IMR-90 (cell line): ENCODE measurements at regions not wholly inside any gene's neighbourhood (a gene's known extent, or its start where the extent isn't known, plus 50 kb on each side); places are given as distances from the start of the nearest gene placed in this dataset.

Experiments
- ATAC-seq: fragments of 200-7000 bp; cut with Tn5 transposase; 2 replicates; pipeline ENCODE4 v1.9.1; 2020; ENCODE audit warnings: low read depth, mild to moderate bottlenecking, moderate library complexity
- BruUV-seq: library from RNA; stranded (reverse); fragments of 400-500 nt; replicated peaks from 2 replicates; lab custom pipeline; 2021; lab: Mats Ljungman, UMichigan
- CTCF ChIA-PET: fragments of 300-600 bp; formaldehyde crosslinking; extraction: SDS; loops from one replicate; lab custom pipeline; 2021; ENCODE audit warnings: antibody characterized with exemption; lab: Yijun Ruan, JAX
- POLR2A ChIA-PET: fragments of 300-600 bp; sonication (Branson Sonifier 250); formaldehyde crosslinking; loops from one replicate; lab custom pipeline; 2022; ENCODE audit warnings: antibody characterized with exemption; ENCODE audit not compliant: unreplicated experiment; lab: Charles Lee
- DNase-seq: peaks from one replicate; pipeline ENCODE4 v3.0.0; 2013
- H2AFZ ChIP-seq: replicated peaks from 2 replicates; pipeline ENCODE3; 2013; ENCODE audit warnings: low read length, mild to moderate bottlenecking; ENCODE audit not compliant: poor library complexity
- H2AK5ac ChIP-seq: 2 replicates; pipeline ENCODE4 v1.6.1; 2013; ENCODE audit warnings: low read depth, low read length, inconsistent platforms
- H2AK9ac ChIP-seq: replicated peaks from 2 replicates; pipeline ENCODE3; 2013; ENCODE audit warnings: mild to moderate bottlenecking, low read depth, low read length, moderate library complexity; ENCODE audit not compliant: poor library complexity
- H2BK120ac ChIP-seq: 2 replicates; pipeline ENCODE4 v1.6.1; 2013; ENCODE audit warnings: low read depth, low read length, inconsistent platforms
- H2BK15ac ChIP-seq: 3 replicates; pipeline ENCODE4 v1.6.1; 2013; ENCODE audit warnings: low read depth, low read length, inconsistent platforms
- H2BK20ac ChIP-seq: 2 replicates; pipeline ENCODE4 v1.6.1; 2013; ENCODE audit warnings: low read depth, mild to moderate bottlenecking, inconsistent platforms, low read length, moderate library complexity
- H2BK5ac ChIP-seq: 2 replicates; pipeline ENCODE4 v1.6.1; 2013; ENCODE audit warnings: mild to moderate bottlenecking, low read depth, low read length, inconsistent platforms; ENCODE audit not compliant: poor library complexity, severe bottlenecking
- H3K14ac ChIP-seq: replicated peaks from 2 replicates; pipeline ENCODE4 v1.6.1; 2013; ENCODE audit warnings: low read depth, low read length, inconsistent platforms
- H3K18ac ChIP-seq: 2 replicates; pipeline ENCODE4 v1.6.1; 2013; ENCODE audit warnings: low read depth, low read length, control low read depth
- H3K23ac ChIP-seq: 2 replicates; pipeline ENCODE4 v1.6.1; 2013; ENCODE audit warnings: low read depth, low read length, inconsistent platforms
- H3K27ac ChIP-seq: 2 replicates; pipeline ENCODE4 v1.5.1; 2013; ENCODE audit warnings: mild to moderate bottlenecking, control low read depth, low read length; ENCODE audit not compliant: insufficient read depth
- H3K27me3 ChIP-seq: 2 replicates; pipeline ENCODE4 v1.6.1; 2013; ENCODE audit warnings: low read length; ENCODE audit not compliant: control insufficient read depth, insufficient read depth
- H3K36me3 ChIP-seq: 2 replicates; pipeline ENCODE4 v1.6.1; 2013; ENCODE audit warnings: low read length, mixed read lengths; ENCODE audit not compliant: control insufficient read depth, insufficient read depth
- H3K4ac ChIP-seq: 2 replicates; pipeline ENCODE4 v1.6.1; 2013; ENCODE audit warnings: low read depth, low read length, inconsistent platforms
- H3K4me1 ChIP-seq: 2 replicates; pipeline ENCODE4 v1.6.1; 2013; ENCODE audit warnings: low read length, mixed read lengths; ENCODE audit not compliant: control insufficient read depth, insufficient read depth
- H3K4me2 ChIP-seq: 2 replicates; pipeline ENCODE4 v1.6.1; 2013; ENCODE audit warnings: low read depth, mild to moderate bottlenecking, control low read depth, low read length, moderate library complexity
- H3K4me3 ChIP-seq: 2 replicates; pipeline ENCODE4 v1.5.1; 2013; ENCODE audit warnings: low read depth, mild to moderate bottlenecking, control low read depth, low read length, moderate library complexity; ENCODE audit not compliant: insufficient read depth
- H3K56ac ChIP-seq: 2 replicates; pipeline ENCODE4 v1.6.1; 2013; ENCODE audit warnings: low read length, inconsistent platforms; ENCODE audit not compliant: insufficient read depth; ENCODE audit errors: extremely low read depth
- H3K79me1 ChIP-seq, 2 experiments: 2 replicates each; pipeline ENCODE4 v1.6.1; 2013; ENCODE audit warnings: low read length in 2 of 2, inconsistent platforms in 1 of 2, low read depth in 1 of 2
- H3K9ac ChIP-seq: 2 replicates; pipeline ENCODE4 v1.6.1; 2013; ENCODE audit warnings: low read depth, low read length, control low read depth
- H3K9me1 ChIP-seq: 2 replicates; pipeline ENCODE4 v1.6.1; 2013; ENCODE audit warnings: low read length, inconsistent platforms; ENCODE audit not compliant: insufficient read depth
- H3K9me3 ChIP-seq: 2 replicates; pipeline ENCODE4 v1.6.1; 2013; ENCODE audit warnings: low read length; ENCODE audit not compliant: control insufficient read depth, insufficient read depth
- H4K20me1 ChIP-seq: 2 replicates; pipeline ENCODE4 v1.6.1; 2013; ENCODE audit warnings: low read length, inconsistent platforms; ENCODE audit not compliant: insufficient read depth
- H4K5ac ChIP-seq: 2 replicates; pipeline ENCODE4 v1.6.1; 2013; ENCODE audit warnings: mild to moderate bottlenecking, low read depth, low read length, control low read depth
- H4K8ac ChIP-seq, 2 experiments: 2 replicates each; pipeline ENCODE4 v1.6.1; 2013; ENCODE audit warnings: low read depth in 2 of 2, low read length in 2 of 2, control low read depth in 1 of 2, inconsistent platforms in 1 of 2
- H4K91ac ChIP-seq: 2 replicates; pipeline ENCODE4 v1.6.1; 2013; ENCODE audit warnings: low read depth, low read length, inconsistent platforms; ENCODE audit not compliant: insufficient read depth
- BHLHE40 ChIP-seq: fragments of 150-350 bp; IDR thresholded peaks from 2 replicates; pipeline ENCODE4 v1.6.1; 2016; ENCODE audit warnings: mild to moderate bottlenecking, low read depth, low read length
- CEBPB ChIP-seq: IDR thresholded peaks from 2 replicates; pipeline ENCODE4 v1.6.1; 2012; ENCODE audit warnings: low read depth, low read length, improper control_type of control experiment
- CHD1 ChIP-seq: IDR thresholded peaks from 2 replicates; pipeline ENCODE4 v1.6.1; 2012; ENCODE audit warnings: low read depth, low read length, improper control_type of control experiment
- FOS ChIP-seq: fragments of 150-350 bp; IDR thresholded peaks from 2 replicates; pipeline ENCODE4 v1.6.1; 2016; ENCODE audit warnings: low read depth, low read length
- MAFK ChIP-seq: IDR thresholded peaks from 2 replicates; pipeline ENCODE4 v1.6.1; 2012; ENCODE audit warnings: low read depth, low read length, improper control_type of control experiment
- MAZ ChIP-seq: IDR thresholded peaks from 2 replicates; pipeline ENCODE4 v1.6.1; 2012; ENCODE audit warnings: low read depth, mild to moderate bottlenecking, low read length, improper control_type of control experiment, moderate library complexity, borderline replicate concordance
- MXI1 ChIP-seq: IDR thresholded peaks from 2 replicates; pipeline ENCODE4 v1.6.1; 2012; ENCODE audit warnings: low read depth, mild to moderate bottlenecking, low read length, moderate library complexity, borderline replicate concordance
- NFE2L2 ChIP-seq: fragments of 150-350 bp; IDR thresholded peaks from 2 replicates; pipeline ENCODE4 v1.6.1; 2016; ENCODE audit warnings: low read depth, mild to moderate bottlenecking, low read length
- POLR2A ChIP-seq: IDR thresholded peaks from 2 replicates; pipeline ENCODE4 v1.6.1; 2012; ENCODE audit warnings: mild to moderate bottlenecking, low read depth, low read length
- RAD21 ChIP-seq: IDR thresholded peaks from 2 replicates; pipeline ENCODE4 v1.6.1; 2012; ENCODE audit warnings: low read length, improper control_type of control experiment
- RCOR1 ChIP-seq: IDR thresholded peaks from 2 replicates; pipeline ENCODE4 v1.6.1; 2012; ENCODE audit warnings: mild to moderate bottlenecking, low read length, improper control_type of control experiment; ENCODE audit not compliant: insufficient replicate concordance
- RFX5 ChIP-seq: IDR thresholded peaks from 2 replicates; pipeline ENCODE4 v1.8.0; 2012; ENCODE audit warnings: low read depth, mild to moderate bottlenecking, low read length, moderate library complexity
- SMC3 ChIP-seq: fragments of 150-350 bp; IDR thresholded peaks from 2 replicates; pipeline ENCODE4 v1.6.1; 2016; ENCODE audit warnings: low read depth, mild to moderate bottlenecking, antibody characterized with exemption, low read length, moderate library complexity
- WGBS, 2 experiments: methylation state at CpG; one replicate each; pipeline versions ENCODE4 v1.1.5 to v1.1.7; 2013; ENCODE audit warnings: missing lambda C conversion rate in 2 of 2; ENCODE audit not compliant: insufficient read length in 1 of 2; ENCODE audit errors: extremely low coverage in 2 of 2; 5-methylcytosine and 5-hydroxymethylcytosine counted together
- dilution Hi-C: fragments of 300-500 bp; cut with HindIII; formaldehyde crosslinking; loops from one replicate; pipeline ENCODE4 v1.14.3; 2018; ENCODE audit warnings: low sequenced_read_pairs; ENCODE audit not compliant: unreplicated experiment
- in situ Hi-C: fragments of 300-500 bp; cut with MboI; formaldehyde crosslinking; loops from 3 replicates; pipeline ENCODE4 v1.14.3; 2019; ENCODE audit warnings: low sequenced_read_pairs, inconsistent platforms, mixed read lengths
- intact Hi-C: fragments of 100-400 bp; cut with micrococcal nuclease; formaldehyde crosslinking; loops from 2 replicates; pipeline ENCODE4 v1.10.0; 2022
- TF ChIP-seq, protein P1 (sequence below): fragments of 150-350 bp; IDR thresholded peaks from 2 replicates; pipeline ENCODE4 v1.6.1; 2017; ENCODE audit warnings: mild to moderate bottlenecking, antibody characterized with exemption, low read length, low read depth
- TF ChIP-seq, protein P2 (sequence below): conservative IDR thresholded peaks from 2 replicates; pipeline ENCODE4 v1.5.1; 2012; ENCODE audit warnings: mild to moderate bottlenecking, low read depth, low read length, improper control_type of control experiment
- TF ChIP-seq, protein P3 (sequence below): fragments of 150-350 bp; IDR thresholded peaks from 2 replicates; pipeline ENCODE4 v1.6.1; 2016; ENCODE audit warnings: low read depth, mild to moderate bottlenecking, low read length, moderate library complexity, borderline replicate concordance

DNA sequence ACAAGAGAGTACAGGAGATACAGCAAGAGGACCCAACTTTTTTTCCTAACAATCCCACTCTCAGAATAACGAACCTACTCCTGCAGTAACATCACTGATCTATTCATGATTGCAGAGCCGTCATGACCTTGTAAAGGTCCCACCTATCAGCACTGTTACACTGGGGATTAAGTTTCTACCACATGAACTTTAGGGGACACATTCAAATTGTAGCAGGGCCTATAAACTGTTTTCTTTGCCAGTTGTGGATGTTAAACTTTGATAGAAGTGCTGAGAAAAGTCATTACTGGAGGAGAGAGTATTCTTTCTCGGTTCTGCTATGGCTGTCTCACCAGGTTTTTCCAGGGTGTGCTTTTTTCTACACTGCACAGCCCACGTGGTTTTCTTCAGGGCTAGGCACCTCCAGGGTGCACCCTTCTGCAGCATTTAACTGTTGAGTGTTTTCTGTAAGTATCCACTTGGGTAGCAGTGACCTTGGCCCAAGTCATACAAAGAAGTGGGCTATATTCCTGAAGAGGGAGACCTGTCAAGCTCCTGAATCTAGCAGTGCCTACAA, 131.6 kb upstream of the AHR start:
- Histone ChIP-seq H3K4ac (no peak overlapping the region), H3K14ac (no peak overlapping the region), H2AK5ac (no peak overlapping the region), H3K9me3 (no peaks in the 10 kb centered on the region), H4K91ac (no peak overlapping the region), H4K5ac (no peak overlapping the region), H2BK15ac (no peak overlapping the region), H3K4me2 (no peak overlapping the region), H4K8ac (no peak overlapping the region), H3K27ac (no peak overlapping the region), H3K18ac (no peak overlapping the region), H3K36me3 (no peaks in the 10 kb centered on the region), H4K20me1 (no peaks in the 10 kb centered on the region), H2BK20ac (no peak overlapping the region), H3K56ac (no peak overlapping the region), H2BK120ac (no peak overlapping the region), H2AK9ac (no peak overlapping the region), H2AFZ (no peak overlapping the region), H2BK5ac (no peak overlapping the region), H3K4me3 (no peak overlapping the region), H3K9ac (no peak overlapping the region), H3K9me1 (no peaks in the 10 kb centered on the region), H3K27me3 (no peaks in the 10 kb centered on the region), H3K79me1 (no peaks in the 10 kb centered on the region), H3K23ac (no peak overlapping the region), H3K4me1 (no peaks in the 10 kb centered on the region)
- dilution Hi-C loops (no loop called here), intact Hi-C loops (no loop called here), in situ Hi-C loops (no loop called here)
- no TSS peak for BruUV-seq
- 100% methylated on average over 1 of the region's 4 CpGs; no CpG with 5 or more reads in 1 of the 2 experiments for WGBS, 2 experiments
- no peak for DNase-seq
- ATAC-seq: no peak
- ChIA-PET POLR2A (no interaction called here), CTCF (no interaction called here)
- TF ChIP-seq MXI1 (no peak), NFE2L2 (no peak), POLR2A (no peak), RCOR1 (no peak), BHLHE40 (no peak), MAZ (no peak), CHD1 (no peak), FOS (no peak), CEBPB (no peak), SMC3 (no peak), RAD21 (no peak), RFX5 (no peak), MAFK (no peak)
- TF ChIP-seq, protein P1, sequence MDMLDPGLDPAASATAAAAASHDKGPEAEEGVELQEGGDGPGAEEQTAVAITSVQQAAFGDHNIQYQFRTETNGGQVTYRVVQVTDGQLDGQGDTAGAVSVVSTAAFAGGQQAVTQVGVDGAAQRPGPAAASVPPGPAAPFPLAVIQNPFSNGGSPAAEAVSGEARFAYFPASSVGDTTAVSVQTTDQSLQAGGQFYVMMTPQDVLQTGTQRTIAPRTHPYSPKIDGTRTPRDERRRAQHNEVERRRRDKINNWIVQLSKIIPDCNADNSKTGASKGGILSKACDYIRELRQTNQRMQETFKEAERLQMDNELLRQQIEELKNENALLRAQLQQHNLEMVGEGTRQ: no peak
- TF ChIP-seq, protein P2, sequence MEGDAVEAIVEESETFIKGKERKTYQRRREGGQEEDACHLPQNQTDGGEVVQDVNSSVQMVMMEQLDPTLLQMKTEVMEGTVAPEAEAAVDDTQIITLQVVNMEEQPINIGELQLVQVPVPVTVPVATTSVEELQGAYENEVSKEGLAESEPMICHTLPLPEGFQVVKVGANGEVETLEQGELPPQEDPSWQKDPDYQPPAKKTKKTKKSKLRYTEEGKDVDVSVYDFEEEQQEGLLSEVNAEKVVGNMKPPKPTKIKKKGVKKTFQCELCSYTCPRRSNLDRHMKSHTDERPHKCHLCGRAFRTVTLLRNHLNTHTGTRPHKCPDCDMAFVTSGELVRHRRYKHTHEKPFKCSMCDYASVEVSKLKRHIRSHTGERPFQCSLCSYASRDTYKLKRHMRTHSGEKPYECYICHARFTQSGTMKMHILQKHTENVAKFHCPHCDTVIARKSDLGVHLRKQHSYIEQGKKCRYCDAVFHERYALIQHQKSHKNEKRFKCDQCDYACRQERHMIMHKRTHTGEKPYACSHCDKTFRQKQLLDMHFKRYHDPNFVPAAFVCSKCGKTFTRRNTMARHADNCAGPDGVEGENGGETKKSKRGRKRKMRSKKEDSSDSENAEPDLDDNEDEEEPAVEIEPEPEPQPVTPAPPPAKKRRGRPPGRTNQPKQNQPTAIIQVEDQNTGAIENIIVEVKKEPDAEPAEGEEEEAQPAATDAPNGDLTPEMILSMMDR: no peak
- TF ChIP-seq, protein P3, sequence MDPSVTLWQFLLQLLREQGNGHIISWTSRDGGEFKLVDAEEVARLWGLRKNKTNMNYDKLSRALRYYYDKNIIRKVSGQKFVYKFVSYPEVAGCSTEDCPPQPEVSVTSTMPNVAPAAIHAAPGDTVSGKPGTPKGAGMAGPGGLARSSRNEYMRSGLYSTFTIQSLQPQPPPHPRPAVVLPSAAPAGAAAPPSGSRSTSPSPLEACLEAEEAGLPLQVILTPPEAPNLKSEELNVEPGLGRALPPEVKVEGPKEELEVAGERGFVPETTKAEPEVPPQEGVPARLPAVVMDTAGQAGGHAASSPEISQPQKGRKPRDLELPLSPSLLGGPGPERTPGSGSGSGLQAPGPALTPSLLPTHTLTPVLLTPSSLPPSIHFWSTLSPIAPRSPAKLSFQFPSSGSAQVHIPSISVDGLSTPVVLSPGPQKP: no peak
